ENCODE measurements at regions not wholly inside any gene's neighbourhood (a gene's known extent, or its start where the extent isn't known, plus 50 kb on each side); places are given as distances from the start of the nearest gene placed in this dataset.

DNA sequence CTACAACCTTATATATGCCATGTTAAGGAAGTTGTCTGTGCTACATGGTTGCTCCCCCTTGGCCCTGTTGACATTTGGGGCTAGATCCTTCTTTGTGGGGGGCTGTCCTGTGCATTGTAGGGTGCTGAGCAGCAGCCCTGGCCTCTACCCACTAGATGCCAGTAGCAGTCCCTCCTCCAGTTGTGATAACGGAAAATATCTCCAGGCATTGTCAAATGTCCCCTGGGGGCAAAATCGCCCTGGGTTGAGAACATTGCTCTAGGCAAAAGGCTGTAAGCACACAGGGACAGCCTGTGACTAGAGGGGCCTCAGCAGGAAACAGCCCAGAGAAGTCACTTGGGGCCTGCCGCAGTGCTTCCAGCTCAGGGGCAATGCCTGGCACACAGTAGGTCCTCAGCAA lies 1100.3 kb downstream of the BCL11B start:
- no peak overlapping the region for H3K27ac Mint-ChIP-seq (ENCODE audit: unreplicated experiment)
- BruUV-seq (replicated peaks) = no TSS peak
- POLR2A ChIA-PET = no interaction called here
- TF ChIP-seq, protein P1, sequence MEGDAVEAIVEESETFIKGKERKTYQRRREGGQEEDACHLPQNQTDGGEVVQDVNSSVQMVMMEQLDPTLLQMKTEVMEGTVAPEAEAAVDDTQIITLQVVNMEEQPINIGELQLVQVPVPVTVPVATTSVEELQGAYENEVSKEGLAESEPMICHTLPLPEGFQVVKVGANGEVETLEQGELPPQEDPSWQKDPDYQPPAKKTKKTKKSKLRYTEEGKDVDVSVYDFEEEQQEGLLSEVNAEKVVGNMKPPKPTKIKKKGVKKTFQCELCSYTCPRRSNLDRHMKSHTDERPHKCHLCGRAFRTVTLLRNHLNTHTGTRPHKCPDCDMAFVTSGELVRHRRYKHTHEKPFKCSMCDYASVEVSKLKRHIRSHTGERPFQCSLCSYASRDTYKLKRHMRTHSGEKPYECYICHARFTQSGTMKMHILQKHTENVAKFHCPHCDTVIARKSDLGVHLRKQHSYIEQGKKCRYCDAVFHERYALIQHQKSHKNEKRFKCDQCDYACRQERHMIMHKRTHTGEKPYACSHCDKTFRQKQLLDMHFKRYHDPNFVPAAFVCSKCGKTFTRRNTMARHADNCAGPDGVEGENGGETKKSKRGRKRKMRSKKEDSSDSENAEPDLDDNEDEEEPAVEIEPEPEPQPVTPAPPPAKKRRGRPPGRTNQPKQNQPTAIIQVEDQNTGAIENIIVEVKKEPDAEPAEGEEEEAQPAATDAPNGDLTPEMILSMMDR (IDR thresholded peaks at IDR 0.05; ENCODE audit: insufficient read depth in 1 of 2, low read depth in 1 of 2, low read length in 1 of 2, severe bottlenecking in 1 of 2, unreplicated experiment in 1 of 2) = no peak
- Histone ChIP-seq H3K4me1 (no peaks in the 10 kb centered on the region), H3K4me3 (ENCODE audit: low read depth, low read length) (no peak overlapping the region), H3K9me3 (no peaks in the 10 kb centered on the region), H3K36me3 (ENCODE audit: control insufficient read depth, insufficient read depth, low read length) (no peaks in the 10 kb centered on the region), H3K27me3 (replicated peaks; ENCODE audit: control insufficient read depth, insufficient read depth, low read length) (no peaks in the 10 kb centered on the region)
- no peaks in the 10 kb centered on the region for H3K9me3 Mint-ChIP-seq (ENCODE audit: unreplicated experiment)
- CTCF ChIA-PET = no interaction called here
- peaks cover 6% of the 10 kb centered on the region for H3K27me3 Mint-ChIP-seq (ENCODE audit: insufficient read depth, unreplicated experiment)
- H3K4me3 Mint-ChIP-seq (ENCODE audit: unreplicated experiment) = no peak overlapping the region
- no peaks in the 10 kb centered on the region for H3K36me3 Mint-ChIP-seq (ENCODE audit: insufficient read depth, unreplicated experiment)
- no peak for DNase-seq
- no peaks in the 10 kb centered on the region for H3K4me1 Mint-ChIP-seq (ENCODE audit: low read depth, unreplicated experiment)
- intact Hi-C loops (cut with micrococcal nuclease; ENCODE audit: unreplicated experiment) = no loop called here

DNA sequence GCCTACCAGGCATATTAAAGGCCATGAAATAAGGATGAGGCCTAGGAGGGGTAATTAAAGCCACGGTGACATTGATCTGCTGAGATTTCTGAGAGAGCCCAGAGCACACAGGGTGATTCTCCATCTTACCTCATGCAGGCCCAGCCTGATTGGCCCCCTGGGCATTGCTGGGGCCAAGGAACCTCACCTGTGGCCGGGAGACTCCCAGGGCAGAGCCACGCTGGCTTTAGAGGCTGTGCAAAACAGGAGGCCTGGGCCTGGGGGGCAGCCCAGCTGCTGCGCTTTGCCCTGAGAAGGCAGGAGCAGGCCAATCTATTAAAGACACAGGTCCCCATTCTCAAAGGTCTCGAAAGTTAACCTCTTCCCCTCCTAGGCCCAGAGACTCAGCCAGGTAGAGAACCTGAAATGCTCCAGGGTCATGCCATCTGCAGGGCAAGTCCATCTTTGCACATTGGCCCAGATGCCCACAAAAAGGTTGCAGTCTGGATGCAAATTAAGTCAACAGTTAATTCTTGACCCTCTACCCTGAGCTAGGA lies 1099.7 kb downstream of the BCL11B start:
- Mint-ChIP-seq H3K4me3 (ENCODE audit: unreplicated experiment) (no peak overlapping the region), H3K27ac (ENCODE audit: unreplicated experiment) (no peak overlapping the region), H3K9me3 (ENCODE audit: unreplicated experiment) (no peaks in the 10 kb centered on the region), H3K4me1 (ENCODE audit: low read depth, unreplicated experiment) (no peaks in the 10 kb centered on the region), H3K36me3 (ENCODE audit: insufficient read depth, unreplicated experiment) (no peaks in the 10 kb centered on the region), H3K27me3 (ENCODE audit: insufficient read depth, unreplicated experiment) (peaks cover 6% of the 10 kb centered on the region)
- ChIA-PET POLR2A (no interaction called here), CTCF (no interaction called here)
- DNase-seq = no peak
- intact Hi-C loops (cut with micrococcal nuclease; ENCODE audit: unreplicated experiment) = no loop called here
- TF ChIP-seq, protein P1 (IDR thresholded peaks at IDR 0.05; ENCODE audit: insufficient read depth in 1 of 2, low read depth in 1 of 2, low read length in 1 of 2, severe bottlenecking in 1 of 2, unreplicated experiment in 1 of 2) = no peak
- no peaks in the 10 kb centered on the region for H3K36me3 ChIP-seq (ENCODE audit: control insufficient read depth, insufficient read depth, low read length)
- H3K27me3 ChIP-seq (replicated peaks; ENCODE audit: control insufficient read depth, insufficient read depth, low read length) = no peaks in the 10 kb centered on the region
- no peak overlapping the region for H3K4me3 ChIP-seq (ENCODE audit: low read depth, low read length)
- no peaks in the 10 kb centered on the region for H3K9me3 ChIP-seq
- no TSS peak for BruUV-seq (replicated peaks)
- H3K4me1 ChIP-seq = no peaks in the 10 kb centered on the region

DNA sequence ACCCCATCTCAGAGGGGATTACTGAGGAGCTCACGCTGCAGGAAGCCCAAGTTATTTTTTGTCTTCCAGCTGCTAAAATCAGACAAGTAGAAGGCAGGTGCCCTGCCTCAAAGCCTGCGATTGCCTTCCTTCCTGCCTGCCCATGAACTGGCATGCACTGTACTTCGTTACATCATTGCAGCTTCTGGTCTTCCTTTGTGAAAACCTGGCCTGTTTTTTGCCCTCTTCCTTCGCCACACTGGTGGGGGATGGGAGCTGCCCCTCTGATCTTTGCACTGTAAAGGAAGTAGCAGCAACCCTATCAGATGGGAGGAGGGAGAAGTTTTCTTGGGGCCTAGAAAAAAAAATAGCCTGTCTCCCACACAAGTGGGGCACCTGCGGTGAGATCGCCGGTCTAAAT lies 1098.7 kb downstream of the BCL11B start:
- Mint-ChIP-seq H3K4me1 (ENCODE audit: low read depth, unreplicated experiment) (no peaks in the 10 kb centered on the region), H3K4me3 (ENCODE audit: unreplicated experiment) (no peak overlapping the region), H3K9me3 (ENCODE audit: unreplicated experiment) (no peaks in the 10 kb centered on the region), H3K27me3 (ENCODE audit: insufficient read depth, unreplicated experiment) (peaks cover 6% of the 10 kb centered on the region), H3K27ac (ENCODE audit: unreplicated experiment) (no peak overlapping the region), H3K36me3 (ENCODE audit: insufficient read depth, unreplicated experiment) (no peaks in the 10 kb centered on the region)
- no peaks in the 10 kb centered on the region for H3K27me3 ChIP-seq (replicated peaks; ENCODE audit: control insufficient read depth, insufficient read depth, low read length)
- CTCF ChIA-PET = no interaction called here
- H3K9me3 ChIP-seq = no peaks in the 10 kb centered on the region
- BruUV-seq (replicated peaks) = no TSS peak
- DNase-seq = no peak
- no peaks in the 10 kb centered on the region for H3K4me1 ChIP-seq
- H3K36me3 ChIP-seq (ENCODE audit: control insufficient read depth, insufficient read depth, low read length) = no peaks in the 10 kb centered on the region
- intact Hi-C loops (cut with micrococcal nuclease; ENCODE audit: unreplicated experiment) = no loop called here
- TF ChIP-seq, protein P1 (IDR thresholded peaks at IDR 0.05; ENCODE audit: insufficient read depth in 1 of 2, low read depth in 1 of 2, low read length in 1 of 2, severe bottlenecking in 1 of 2, unreplicated experiment in 1 of 2) = no peak
- H3K4me3 ChIP-seq (ENCODE audit: low read depth, low read length) = no peak overlapping the region
- POLR2A ChIA-PET = no interaction called here

Measured in Caco-2 (cell line).